ENCODE measurements at regions not wholly inside any gene's neighbourhood (a gene's known extent, or its start where the extent isn't known, plus 50 kb on each side); places are given as distances from the start of the nearest gene placed in this dataset.
A peak's percentile ranks its signal among the peaks of the same experiment; 100 is the strongest.

DNA sequence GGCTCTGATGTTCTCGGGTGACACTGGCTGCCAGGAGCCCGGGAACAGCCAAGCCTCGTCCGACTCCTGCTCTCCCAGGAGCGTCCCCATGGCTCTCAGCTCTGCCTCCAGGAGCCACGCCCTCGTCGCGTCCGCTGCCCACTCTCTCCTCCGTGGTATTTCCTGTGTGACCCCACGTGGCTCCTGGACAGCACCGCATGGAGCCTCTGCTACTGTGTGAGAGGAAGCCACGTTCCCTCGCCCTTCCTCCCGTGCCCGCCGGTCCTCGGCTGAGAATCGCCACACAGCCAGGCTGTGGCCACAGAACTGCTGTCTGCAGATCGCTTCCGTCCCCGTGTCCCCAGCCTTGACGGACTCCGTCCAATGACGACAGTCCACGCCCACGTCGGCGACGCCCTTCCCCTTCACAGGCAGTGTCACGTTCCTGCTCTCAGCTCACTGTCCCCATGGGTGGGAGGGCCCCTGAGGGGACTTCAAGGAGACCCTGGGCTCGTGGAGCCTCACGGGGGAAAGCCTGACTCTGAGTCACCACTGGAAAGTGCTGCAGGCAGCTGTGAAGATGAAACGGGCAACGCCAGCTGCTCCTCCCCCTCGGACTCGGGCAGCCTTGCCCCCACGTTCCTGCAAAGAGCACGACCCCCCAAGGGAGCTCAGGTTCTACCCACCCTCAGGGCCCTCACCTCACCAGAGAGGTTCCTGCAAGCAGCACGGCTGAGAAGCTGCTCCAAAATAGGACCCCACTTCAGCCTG lies 458.5 kb downstream of the BRD1 start:
- peak; percentile 69 for DNase-seq (ENCODE audit: low spot score)

DNA sequence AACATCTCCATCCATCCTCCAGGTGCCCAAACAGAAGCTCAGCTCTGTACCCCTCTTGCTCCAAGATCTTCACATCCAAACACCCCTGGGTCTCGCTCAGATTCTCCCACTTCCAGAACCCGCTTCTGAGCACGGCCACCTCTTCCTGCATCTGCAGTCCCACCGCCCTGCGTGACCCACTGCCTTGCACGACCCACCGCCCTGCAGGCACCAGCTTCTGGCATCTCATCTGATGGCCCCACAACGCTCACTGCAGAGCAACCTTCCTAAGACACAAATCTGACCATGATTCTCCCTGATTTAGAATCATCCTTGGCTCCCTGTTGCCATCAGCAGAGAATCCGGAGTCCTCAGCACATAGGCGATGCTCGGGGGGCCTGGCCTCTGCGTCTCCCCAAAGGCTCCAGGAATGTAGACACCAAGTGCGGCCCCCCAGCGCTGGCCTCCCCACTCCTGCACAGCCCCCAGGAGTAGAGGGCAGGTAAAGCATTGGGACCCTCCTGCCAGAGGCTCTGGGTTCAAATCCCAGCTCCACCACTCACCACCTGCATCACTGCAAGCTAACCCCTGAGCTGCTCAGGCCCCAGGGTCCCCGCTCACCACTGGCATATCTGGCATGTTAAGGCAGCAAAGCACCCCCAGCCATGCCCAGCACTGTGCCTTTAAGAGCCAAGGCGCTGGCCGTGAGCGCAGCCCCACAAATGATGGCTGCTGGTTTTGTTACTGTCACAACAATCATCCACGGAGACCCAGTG lies 459.3 kb downstream of the BRD1 start:
- no peak for DNase-seq (ENCODE audit: low spot score)

DNA sequence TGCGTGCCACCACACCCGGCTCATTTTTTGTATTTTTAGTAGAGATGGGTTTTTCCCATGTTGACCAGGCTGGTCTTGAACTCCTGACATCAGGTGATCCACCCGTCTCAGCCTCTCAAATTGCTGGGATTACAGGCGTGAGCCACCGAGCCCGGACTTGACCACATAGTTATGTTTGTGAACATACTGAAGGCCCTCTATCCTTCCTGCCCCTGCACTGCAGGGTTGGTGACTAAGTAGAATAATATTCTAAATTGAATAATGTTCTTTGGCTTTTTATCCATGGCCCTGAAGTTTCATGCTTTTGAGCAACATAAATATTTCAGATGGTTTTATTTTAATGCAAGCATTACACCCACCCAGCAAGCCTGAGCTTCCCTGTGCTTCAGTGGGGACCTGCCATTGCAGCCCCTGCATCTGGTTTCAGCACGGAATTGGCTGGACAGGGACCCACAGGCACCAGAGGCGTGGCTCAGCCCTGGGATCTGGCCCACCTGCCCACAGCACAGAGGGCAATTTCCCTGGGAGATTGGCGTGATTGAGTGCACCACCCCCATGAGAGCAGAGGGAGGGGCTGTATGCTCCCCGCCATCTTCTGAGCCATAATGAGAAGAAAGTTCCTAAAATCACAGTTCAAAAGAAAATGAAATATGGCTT lies 460.5 kb downstream of the BRD1 start:
- DNase-seq (ENCODE audit: low spot score) = peak; percentile 27

DNA sequence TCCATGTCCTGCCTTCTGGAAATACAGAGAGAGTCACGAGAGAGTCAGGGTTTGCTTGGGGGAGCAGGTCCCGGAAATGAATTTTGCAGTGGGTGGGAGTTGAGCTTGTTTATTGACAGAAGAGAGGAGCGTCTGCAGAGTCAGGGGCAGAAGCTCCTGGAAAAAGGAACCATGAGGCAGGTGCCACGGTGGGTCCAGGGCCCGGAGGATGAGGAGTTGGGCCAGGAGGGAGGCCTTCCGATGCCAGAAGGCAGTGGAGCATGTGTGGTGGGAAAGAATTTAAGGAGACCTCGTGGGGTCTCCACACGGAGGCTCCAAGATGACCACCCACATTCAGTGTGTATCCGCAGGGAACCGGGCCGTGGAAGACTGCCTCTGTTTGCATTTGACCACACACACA lies 461.2 kb downstream of the BRD1 start:
- DNase-seq (ENCODE audit: low spot score) = no peak

DNA sequence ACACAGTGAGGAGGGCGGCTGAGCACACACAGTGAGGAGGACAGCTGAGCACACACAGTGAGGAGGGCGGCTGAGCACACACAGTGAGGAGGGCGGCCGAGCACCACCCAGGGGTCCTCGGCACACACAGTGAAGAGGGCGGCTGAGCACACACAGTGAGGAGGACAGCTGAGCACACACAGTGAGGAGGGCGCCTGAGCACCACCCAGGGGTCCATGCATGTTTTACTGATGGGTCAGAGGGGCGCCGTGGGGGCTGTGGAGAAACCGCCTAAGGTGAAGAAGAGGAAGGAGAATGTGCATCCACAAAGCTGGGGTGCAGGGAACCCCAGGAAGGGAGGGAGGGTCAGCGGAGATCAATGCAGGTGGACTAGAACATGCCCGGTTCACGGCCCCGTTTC lies 461.8 kb downstream of the BRD1 start:
- DNase-seq (ENCODE audit: low spot score) = no peak

DNA sequence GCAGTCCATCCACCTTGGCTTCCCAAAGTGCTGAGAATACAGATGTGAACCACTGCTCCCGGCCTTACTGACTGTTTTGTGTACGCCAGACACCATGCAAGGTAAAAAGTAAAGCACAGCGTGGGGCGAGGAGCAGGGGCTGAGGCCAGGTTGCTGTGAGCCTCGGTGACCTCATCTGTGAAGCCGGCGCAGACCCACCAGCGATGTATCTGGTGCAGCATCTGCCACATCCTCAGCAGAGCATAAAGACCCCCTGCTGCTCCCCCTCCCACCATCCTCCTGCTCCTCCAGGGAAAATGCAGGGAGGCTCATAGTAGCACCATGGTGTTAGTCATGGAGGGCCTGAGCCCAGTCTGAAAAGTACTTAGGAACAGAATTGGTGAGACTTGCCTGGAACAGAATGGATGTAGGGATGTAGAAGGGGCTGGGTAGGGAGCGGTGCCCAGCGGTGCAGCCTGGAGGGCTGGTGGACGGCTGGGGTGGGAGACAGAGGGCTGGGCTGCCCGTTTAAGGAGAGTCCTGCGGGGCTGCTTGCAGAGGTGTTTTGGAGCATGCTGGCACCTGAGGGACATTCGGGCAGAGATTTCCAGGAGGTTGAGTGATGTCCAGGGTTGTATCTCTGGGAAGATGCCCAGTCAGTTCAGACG lies 462.4 kb downstream of the BRD1 start:
- DNase-seq (ENCODE audit: low spot score) = no peak

DNA sequence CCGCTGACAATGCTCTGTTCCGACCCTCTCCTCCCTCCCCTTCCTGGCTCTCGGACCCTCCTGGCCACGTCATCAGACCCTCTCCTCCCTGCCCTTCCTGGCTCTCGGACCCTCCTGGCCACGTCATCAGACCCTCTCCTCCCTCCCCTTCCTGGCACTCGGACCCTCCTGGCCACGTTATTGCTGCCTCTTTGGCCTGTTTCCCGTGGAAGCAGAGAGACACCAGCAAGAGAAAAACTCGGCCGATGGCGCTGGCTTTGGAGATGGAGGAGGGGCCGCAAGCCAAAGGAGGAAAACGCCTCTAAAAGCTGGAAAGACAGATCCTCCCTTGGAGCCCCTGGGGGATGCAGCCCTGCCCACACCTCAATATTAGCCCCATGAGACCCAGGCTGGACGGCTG lies 463.3 kb downstream of the BRD1 start:
- DNase-seq (ENCODE audit: low spot score) = no peak

DNA sequence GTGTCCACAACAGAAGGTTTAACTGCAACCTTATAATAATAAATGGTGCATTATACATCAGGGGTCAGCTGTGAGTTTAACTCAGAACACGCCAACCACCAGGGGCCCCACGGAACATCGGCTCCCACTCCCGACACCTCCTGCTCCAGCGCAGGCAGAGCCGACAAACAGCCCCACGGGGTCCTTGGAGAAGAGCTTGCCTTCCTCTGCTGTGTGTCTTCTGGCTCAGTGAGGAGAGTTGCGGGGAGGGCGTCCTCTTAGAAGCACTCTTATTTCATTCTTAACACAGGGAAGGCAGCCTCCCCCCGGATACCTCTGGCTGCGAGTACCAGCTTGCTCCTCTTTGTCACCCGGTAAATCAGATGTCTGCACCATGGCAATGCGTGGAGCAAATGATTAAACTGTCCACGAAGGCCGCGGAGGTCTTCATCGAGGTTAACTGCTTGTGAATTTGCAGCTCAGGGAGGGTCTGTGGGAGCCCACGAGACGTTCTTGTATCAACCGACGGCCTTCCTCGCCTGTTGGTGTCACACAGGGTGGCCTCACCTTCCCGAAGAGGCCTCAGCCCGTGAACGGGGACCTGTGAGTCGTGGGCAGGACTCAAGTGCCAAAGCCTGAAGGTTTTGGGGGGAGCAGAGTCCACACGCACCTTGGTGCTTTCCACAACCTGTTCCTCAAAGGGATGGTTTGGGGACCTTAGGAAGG lies 464.0 kb downstream of the BRD1 start:
- no peak for DNase-seq (ENCODE audit: low spot score)

DNA sequence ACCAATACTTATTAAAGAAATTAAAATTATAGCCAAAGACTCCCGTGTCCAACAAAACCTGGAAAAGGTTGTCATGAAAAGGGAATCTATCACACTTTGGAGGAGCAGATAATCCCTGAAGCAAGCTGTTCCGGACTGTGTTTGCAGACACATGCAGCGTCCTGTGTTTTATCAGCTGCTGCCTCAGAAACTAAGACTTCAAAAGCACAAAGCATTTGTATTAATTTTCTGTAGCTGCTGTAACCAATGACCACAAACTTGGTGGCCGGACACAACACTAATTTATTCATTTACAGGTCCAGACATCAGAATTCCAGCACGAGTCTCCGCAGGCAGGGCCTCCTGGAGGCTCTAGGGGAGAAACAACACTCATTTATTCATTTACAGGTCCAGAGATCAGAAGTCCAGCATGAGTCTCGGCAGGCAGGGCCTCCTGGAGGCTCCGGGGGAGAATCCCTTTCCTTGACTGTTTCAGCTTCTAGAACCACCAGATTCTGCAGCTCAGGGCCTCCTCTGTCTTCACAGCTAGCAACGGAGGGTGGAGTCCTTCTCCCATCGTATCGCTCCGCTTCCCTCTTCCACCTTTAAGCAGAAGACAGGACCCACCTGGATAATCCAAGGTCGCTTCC lies 465.3 kb downstream of the BRD1 start:
- no peak for DNase-seq (ENCODE audit: low spot score)

DNA sequence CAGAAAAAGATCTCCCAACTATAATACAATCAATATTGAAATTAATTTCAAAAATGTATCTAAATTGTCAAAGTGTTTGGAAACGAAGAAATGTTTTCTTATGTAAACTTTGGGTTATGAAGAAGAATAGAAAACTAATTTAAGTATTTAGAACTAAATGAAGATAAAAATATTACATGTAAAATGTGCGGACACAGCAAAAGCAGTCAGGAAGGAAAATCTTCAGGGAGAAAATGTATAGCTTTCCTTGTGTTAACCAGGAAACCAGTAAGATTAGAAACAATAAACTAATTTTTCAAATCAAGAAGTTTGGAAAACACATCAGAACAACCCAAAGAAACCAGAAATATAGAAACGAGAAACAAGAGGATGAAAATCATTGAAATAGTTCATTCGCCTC lies 466.5 kb downstream of the BRD1 start:
- DNase-seq (ENCODE audit: low spot score) = no peak

DNA sequence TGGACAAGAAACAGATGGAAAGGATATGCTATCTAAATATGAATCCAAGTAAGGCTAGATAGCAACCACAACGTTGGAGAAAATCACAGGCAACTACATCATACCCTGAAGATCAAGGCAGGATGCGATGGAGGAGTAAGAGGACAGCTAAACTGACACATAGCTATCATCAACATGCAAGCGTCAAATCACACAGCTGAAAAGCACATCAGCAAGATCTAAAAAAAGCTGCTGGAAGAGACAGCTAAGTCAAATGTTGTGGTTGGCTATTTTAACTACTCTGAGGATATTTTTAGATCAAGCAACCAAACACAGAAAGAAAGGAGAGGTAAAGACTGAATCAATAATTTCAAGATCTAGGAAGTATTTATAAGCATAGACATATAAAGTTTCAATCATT lies 466.9 kb downstream of the BRD1 start:
- DNase-seq (ENCODE audit: low spot score) = no peak

DNA sequence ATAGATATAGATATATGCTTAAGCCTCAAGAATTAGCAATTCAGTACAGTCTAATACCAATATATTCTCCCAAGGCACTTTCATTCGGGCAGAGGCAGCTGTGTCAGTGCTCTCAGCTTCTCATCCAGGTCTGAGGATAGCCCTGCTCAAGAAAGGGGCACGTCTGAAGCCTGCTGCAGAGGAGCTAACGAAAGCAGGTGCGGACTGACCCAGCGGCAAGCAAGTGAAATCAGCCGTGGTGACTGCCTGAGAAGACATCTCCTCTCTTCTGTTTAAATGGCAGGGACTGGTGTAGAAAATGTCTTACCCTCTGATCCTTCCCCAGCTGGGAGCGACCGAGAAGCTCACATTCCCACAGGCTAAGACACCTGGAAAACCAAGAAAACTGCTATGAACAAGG lies 468.6 kb downstream of the BRD1 start:
- DNase-seq (ENCODE audit: low spot score) = no peak

DNA sequence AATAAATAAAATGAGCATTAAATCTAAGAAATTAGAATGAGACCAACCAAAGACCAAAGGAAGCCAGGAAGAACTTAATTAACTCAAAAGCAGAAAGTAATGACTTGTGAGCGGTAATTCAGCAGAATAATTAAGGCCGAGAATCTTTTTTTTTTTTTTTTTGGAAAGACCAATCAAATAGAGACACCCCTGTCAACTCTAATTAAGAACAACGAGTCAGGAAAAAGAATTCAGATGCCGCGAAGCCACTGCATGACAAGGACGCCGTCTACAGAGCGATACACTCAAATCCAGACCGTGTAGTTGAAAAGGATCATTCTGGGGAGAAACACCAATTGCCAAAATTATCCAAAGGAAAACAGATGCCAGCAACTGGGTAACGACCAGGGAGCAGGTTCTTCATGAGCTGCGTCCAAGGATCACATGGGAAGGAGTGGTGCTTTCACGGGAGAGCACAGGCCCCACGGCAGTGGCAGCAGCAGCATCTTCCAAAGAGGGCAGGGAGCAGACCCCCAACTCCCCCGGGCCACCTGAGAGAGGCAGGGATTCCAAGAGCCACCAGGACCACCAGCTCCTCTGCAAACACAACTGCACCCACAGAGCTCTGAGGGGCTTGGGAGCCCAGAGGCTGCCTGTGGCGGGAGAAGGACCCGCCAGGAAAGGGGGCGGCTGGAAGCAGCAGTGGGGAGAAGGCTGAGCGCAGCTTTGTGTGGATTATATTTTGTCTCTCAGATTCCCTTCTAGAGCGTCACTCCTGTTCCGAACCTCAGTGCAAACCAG lies 469.8 kb downstream of the BRD1 start:
- DNase-seq (ENCODE audit: low spot score) = no peak

DNA sequence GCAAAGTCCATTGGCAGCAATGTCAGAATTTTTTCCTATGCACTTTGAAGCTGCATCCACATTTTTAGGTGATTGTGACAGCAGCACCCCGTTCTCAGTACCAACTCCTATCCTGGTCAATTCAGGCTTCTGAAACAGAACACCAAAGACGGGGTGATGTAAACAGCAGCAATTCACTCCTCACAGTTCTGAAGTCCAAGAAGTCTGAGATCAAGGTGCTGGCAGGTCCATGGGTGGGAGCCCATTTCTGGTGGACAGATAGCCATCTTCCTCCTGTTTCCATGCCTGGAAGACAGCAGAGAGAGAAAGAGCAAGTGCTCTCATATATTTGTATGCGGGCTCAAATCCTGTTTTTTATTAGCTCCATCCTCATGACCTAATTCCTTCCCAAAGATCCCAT lies 471.2 kb downstream of the BRD1 start:
- no peak for DNase-seq (ENCODE audit: low spot score)

DNA sequence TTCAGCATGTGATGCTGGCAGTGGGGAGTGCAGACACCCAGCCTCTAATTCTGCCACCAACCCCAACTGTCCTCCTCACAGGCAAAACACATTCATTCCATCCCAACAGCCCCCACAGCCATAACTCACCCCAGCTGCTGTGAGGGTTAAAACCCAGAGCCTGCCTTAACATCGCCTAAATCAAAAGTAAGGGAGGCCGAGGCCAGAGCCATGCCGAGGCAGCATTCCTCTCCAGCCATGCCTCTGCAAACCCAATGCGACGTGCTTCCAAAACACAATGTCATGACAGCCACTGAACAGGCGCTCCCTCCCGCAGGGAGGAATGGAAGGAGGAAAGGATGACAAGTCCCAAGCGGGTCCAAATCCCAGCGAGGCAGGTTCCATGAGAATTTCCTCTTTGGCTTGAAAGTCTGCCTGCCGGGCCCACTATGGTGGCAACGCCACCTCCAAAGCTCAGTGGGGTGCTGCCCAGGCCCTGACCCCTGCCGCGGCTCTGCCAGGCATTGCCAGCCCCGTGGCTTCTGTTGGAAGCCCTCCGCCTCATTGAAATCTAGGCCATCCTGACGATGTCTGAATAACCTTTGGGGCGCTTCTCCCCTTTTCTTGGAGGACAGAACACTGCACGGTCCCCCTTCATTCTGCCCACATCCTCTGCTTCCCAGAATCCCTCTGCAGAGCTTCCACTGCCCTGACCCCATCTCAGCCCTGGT lies 472.3 kb downstream of the BRD1 start:
- no peak for DNase-seq (ENCODE audit: low spot score)

DNA sequence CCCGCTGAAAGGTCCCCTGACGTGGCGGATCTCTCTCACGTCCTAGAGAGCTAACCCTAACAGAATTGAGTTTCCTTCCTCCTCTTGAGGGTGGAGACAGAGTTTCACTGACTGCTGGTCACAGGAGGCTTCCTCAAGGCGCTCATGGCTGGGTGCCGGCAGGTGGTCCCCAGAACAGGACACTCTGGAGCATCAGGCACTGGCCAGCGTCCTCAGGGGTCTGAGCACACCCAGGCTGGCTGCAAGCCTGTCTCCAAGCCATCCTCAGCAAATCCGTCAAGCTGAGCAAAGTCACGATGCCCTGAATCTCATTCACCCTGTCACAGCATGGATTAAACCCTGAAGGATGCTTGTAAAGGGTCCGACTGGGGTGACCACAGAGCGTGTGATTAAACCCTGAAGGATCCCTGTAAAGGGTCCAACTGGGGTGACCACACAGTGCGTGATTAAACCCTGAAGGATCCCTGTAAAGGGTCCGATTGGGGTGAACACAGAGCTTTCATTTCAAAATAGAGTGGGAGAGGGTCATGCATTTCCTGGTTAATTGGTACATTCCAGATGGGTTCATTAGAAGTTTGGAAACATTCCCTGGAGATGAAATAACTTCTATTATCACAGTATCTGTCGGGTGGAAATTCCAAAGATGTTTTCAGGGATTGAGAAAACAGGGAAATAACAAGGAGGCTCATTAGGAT lies 473.0 kb downstream of the BRD1 start:
- no peak for DNase-seq (ENCODE audit: low spot score)

DNA sequence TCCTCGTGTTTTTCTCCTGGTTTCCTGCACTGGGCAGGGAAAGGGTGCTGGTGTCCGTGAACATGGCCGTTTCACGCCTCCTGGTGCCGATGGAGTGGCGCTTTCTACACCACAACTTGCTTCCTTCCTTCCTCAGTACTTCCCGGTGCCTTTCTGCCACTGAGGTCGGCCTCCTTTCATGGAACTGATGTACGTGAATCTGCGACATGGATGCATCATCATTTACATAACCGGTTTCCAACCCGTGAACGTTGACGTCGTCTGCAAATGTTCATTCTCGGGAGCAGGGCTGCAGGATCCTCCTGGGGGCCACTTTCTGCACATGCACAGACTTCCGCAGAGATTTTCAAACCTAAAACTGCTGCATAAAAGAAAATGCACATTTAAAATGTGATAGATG lies 474.4 kb downstream of the BRD1 start:
- DNase-seq (ENCODE audit: low spot score) = no peak

DNA sequence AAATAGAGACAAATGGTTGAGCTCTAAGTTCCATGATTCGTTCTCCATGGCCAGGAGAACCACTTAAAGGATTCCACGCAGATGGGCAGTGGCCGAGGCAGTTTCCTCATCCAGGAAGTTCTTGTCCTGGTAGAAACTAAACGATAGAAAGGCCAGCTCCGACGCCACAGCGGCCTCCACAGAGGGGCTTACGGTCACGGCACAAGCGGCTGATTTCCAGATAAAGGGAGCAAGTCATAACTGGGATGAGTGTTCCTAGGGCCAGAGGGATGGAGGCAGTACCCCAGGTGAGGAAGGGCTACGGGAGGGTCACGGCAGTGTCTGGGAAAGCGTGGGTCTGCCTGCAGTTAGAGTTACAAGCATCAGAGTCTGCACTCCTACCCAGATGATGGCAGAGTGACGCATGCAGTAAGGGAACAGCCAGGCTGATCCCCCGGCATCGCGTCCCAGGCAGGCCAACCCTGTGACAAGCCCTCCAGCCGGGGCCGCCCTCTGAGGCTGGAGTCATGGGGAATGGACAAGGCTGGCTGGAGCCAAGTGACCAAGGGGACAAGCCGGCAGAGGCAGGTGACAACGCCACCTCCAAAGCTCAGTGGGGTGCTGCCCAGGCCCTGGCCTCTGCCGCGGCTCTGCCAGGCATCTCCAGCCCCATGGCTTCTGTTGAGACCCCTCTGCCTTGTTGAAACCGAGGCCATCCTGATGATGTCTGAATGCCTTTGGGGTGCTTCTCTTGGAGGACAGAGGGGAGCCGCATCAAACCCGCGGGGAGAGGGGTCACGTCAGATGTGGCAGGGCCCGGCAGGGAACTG lies 475.1 kb downstream of the BRD1 start:
- DNase-seq (ENCODE audit: low spot score) = no peak

DNA sequence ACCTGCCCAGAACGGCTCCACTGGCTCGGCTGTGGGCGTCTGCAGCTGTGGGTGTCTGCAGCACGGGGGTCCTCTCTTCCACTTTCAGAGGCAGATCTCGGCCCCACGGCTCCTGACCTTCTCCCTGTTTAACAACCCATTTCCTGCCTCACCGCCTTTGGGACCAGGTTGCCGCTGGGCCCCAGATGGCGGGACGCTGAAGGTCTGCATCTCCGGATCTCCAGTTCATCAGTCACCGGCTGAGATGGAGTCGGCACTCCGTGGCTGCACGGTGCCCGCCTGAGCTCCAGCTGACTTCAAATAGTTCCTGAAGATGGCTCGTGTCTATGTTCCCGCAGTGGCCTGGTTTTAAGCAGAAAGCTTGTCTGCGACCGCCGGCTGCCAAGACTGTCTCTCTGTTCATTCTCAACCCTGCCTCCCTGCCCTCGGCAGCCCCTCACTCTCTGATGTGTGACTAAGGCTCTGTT lies 475.9 kb downstream of the BRD1 start:
- DNase-seq (ENCODE audit: low spot score) = no peak

Data from SW480 (cell line).